ENCODE measurements at regions not wholly inside any gene's neighbourhood (a gene's known extent, or its start where the extent isn't known, plus 50 kb on each side); places are given as distances from the start of the nearest gene placed in this dataset.

GRCh38 chr22:47965896-47966295 lies 1203.4 kb downstream of the TBC1D22A start:
- no peak for DNase-seq

DNA sequence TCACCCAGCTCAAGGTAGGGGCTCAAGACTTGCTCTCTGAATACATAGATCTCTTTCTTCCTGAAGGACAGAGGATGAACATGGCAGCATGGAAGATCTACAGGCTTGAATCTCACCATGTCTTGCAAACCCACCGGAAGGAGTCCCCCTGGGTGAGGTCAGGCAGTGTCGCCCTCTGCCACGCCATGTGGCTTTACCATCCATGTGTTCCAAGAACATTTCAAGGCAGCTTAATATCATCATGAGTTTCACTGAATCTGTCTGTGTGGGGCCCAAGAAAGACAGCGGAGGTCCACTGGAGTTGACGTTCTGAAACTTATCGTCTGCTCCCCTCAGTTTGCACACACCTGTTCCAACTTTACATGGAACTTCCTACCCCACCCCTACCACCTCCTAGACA lies 1202.6 kb downstream of the TBC1D22A start:
- no peak for DNase-seq

DNA sequence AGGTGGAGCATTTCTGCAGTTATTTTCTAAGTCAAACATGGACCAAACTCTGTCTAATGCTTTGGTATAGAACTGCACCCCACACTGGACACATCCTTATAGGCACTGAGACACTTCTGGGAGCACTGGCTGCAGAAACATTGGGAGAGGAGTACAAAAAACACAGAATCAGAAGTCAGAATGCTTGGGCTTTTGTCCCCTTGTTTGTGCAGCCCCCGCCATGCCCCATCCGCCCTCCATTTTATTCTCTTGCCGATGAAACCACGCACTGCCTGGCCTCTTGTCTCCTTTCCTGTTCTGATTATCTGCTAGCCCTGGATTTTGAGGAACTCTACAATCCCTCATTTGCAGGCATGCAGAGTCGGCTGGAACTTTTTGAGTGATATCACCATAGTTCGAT lies 1201.2 kb downstream of the TBC1D22A start:
- DNase-seq, result no peak

DNA sequence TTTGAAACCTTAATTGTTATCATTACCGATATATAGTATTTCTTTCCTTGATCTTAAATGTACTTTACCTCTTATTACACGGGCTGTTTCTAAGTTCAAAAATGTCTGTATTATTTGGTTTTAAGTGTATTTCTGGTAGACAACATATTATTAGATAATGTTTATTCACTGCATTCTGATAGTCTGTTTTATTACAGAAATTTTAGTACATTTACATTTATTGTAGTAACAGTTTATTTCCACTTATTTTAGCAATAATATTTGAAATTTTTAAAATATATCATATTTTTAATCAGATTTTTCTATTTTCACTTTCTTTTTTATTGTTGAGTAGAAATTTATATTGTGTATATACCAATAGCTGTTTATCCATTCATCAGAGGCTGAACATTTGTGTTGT lies 1195.2 kb downstream of the TBC1D22A start:
- DNase-seq, result no peak

DNA sequence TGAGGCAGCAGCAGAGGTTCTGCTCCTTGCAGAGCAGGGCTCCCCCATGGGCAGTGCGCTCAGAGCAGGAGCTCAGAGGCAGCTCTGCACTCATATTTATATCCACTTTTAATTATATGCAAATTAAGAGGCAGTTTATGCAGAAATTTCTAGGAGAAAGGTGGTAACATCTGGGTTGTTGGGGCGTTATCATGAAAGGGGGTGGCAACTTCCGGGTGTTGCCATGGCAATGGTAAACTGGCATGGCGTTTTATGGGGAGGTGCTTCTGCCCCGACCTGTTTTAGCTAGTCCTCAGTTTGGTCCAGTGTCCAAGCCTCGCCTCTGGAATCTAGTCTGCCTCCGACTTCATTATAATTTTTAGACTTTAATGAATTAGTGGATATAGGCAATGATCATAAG lies 1191.7 kb downstream of the TBC1D22A start:
- no peak for DNase-seq

GRCh38 chr22:47944941-47945340 lies 1182.5 kb downstream of the TBC1D22A start:
- DNase-seq, result no peak

DNA sequence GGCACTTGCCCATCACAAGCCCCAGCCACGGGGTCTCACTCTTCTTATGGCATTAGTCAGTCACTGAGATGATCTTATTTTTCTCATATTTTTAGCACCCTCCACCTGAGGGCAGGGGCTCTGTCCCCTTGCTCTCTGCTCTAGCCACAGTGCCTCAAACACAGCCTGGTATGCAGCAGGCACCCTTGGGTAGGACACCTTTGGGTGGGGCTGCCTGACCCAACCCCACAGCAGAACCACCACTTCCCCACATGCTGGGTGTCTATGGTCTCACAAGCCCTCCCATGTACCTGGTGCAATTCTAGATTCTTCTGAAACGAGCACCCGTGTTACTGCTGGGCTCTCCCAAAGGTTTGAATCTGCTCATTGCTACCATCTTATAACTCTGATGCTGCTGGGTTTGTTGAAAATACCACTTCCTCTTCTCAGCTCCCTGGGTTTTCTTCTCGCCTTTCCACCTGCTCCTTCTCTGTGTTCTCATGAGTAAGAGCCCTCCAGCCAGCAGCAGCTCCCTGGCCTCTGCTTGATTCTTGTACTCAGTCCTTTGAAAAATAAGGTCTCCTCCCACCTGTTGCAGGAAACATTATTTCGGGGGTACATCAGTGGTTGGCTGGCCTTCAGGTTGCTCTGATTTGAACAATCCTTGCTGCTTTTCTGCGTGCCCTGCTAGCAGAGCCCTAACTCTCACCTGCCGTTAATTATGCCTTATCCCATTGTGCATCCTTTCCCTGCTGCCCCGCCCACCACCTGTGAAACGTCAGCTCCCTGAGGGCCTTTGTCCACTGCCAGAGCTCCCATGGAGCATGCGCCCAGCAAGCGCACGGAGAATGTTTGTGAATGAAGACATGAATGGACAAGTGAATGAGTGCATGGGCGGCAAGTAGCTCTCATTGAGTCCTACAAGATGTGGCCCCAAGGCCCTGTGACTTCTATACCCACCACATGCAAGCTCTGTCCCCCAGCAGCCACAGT lies 1181.6 kb downstream of the TBC1D22A start:
- DNase-seq, result no peak

GRCh38 chr22:47940211-47940610 lies 1177.8 kb downstream of the TBC1D22A start:
- DNase-seq, result no peak

- no peak for DNase-seq
Measured at GRCh38 chr22:47933891-47934290, 1171.4 kb downstream of the TBC1D22A start.

- no peak for DNase-seq
Measured at GRCh38 chr22:47933226-47933625, 1170.8 kb downstream of the TBC1D22A start.

DNA sequence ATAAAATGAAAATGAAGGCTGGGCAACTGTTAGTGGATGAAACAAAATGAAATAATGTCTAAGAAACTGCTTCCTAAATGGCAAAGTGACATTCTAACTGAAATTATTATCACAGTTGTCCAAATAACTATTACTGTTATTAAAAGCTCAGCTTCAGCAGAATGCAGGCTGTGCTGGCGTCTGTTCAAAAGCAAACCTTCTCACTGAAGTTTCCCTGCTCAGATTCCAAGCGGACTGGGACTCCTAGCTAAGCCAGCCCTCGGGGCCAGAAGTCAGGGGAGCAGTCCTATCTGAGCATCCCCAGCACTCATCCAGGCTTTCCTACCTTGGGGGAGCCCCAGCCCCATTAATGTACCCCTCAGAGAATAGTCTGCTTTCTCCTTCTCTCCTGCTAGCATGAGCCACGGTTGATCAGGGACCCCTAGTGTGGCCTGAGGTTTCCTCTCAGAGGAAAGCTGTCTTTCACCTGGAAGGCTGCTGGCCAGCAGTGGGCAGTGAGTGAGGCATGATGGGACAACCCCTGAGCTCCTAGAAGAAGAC lies 1167.3 kb downstream of the TBC1D22A start:
- no peak for DNase-seq

DNA sequence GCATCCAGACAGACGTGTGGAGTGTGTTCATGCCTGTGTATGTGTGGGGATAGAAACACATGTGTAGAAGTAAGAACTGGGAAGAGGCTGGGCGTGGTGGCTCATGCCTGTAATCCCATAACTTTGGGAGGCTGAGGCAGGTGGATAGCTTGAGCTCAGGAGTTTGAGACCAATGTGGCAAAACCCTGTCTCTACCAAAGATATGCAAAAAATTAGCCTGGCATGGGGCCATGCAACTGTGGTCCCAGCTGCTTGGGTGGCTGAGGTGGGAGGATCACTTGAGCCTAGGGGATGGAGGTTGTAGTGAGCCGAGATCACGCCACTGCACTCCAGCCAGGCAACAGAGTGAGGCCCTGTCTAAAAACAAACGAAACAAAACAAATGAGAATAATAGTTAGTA lies 1166.6 kb downstream of the TBC1D22A start:
- no peak for DNase-seq

- DNase-seq, result no peak
Measured at GRCh38 chr22:47928631-47929030, 1166.2 kb downstream of the TBC1D22A start.

DNA sequence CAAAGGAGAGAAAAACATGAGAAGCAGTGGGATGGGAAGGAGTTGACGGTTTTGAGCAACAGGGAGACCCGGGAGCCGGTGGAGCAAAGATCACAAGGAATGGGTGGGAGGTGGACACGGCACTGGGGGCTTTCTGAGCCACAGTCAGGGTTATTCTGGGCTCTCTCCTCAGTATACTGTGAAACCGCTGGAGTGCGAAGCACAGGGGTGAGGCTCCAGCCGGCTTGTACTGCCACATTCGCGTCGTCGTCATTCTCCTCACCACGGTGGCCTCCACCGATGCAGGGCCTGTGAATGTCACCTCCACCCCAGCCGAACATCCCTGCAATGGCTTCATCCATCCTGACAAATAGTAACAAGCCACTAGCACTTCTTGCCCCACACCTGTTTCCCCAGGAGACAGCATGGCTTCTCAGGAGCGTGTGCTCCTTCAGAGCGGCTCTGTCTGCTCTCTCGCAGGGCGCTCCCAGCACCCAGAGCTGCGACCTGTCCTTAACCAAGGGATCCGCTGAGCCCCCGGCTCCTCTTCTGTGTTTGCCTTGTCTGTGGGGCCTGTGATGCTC lies 1165.3 kb downstream of the TBC1D22A start:
- no peak for DNase-seq

DNA sequence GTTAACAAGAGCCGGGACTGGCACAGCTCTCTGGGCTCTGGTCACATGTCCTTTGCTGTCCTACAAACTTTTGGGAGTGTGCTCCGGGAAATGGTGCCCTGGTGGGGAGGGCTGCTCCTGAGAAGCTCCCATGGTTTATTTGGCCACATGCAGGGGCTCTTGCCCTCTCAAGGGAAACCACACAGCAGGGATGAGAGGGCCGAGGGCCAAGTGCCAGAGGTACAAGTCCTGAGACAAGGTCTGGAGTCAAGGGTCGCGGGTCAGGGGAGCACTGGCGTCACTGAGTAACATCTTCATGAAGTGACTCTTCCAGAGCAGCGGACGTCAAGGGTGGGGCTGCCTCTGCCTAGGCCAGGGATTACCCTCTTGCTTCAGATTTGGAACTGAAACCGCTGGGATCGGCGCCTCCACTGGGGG lies 1160.6 kb downstream of the TBC1D22A start:
- no peak for DNase-seq

DNA sequence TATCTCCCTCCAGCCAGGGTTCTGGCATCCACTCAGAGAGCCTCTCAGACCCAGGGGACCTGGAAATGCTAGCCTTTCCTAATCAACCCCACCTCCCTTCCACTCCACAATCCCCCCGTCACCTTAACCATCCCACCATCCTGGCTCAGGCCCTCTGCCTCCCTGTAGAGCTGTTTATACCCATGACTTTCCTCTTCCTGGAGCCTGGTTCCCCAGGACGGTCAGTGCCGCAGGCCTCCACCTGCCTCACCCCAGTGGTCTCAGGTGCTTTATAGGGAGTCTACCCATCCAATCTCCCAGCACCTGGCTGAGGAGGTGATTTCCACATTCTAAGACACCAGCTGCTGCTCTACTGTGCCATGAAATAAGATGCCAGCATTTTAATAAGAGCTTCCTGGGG lies 1159.5 kb downstream of the TBC1D22A start:
- no peak for DNase-seq

DNA sequence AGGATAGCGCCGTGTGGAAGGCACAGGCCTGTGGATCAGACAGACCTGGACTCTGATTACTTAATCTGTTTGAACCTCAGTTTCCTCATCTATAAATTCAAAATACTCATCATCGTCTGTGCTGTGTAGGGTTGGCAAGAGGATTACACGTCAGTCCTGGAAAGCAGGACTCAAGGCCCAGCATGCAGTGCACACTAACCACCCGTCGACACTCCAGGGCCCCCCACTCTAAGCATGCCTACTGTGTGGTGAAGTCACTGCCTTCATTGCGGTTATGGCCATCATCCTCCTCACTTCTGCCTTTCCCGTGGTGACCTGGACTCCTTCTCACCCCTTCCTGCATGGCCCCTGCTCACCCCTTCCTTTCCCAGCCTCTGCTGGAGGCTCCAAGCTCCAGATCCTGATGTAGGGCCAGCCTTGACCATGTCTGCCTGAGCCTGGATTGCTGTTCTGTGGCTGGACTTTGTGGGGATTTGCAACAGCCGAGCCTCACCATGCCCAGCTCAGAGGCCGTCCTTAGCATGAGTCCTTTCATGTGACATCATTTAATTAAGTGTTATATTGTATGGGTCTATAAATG lies 1158.0 kb downstream of the TBC1D22A start:
- DNase-seq, result no peak

- no peak for DNase-seq
Measured at GRCh38 chr22:47919893-47920292, 1157.4 kb downstream of the TBC1D22A start.

DNA sequence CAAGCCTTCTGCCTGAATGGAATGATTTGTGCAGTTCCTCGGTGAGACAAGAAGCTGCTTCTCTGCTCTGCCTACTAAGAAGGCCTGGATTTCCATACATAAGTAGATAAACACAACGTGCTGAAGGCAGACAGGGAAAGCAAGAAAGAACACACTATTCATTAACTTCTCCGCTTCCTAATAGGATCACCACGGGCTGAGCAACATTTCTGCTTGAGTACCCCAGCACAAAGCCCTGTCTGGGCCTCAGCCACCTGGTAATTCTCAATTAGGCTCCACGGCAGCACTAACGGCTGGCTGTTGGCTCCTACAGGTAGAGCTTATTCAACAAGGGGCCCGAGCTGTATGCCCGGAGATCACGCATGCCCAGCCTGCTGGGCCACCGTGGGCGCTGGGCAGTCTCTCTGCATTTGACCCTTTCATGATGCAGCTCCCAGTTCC lies 1156.6 kb downstream of the TBC1D22A start:
- DNase-seq, result no peak

DNA sequence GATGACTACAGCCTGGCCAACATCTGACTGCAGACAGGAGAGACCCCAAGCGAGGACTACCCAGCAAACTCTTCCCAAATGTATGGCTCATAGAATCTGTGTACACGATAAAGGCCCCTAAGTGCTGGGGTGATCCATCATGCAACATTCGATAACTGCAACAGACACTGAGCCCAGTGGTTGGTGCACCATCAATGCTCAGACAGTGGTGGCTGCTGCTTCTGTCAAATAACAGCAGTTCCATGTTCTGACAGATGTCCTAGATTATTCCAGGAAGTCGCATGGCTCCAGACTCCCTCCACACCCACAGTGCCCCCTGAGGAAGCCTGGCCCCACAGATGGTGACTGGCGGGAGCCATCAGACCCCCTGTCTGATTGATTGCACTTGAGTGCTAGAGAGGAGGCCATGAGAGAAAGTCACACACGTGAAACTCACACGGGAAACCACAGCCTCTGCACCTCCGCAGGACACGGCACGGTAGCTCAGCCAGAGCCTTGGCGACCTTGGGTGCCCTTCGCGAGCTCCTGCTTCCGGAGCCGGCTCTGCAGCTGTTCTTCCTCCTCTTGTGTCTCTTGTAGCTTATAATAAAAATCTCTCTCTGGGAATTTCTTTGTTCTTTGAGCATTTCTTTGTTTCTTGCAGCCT lies 1155.9 kb downstream of the TBC1D22A start:
- no peak for DNase-seq

GRCh38 chr22:47914481-47915097 lies 1152.1 kb downstream of the TBC1D22A start:
- DNase-seq, result no peak

GRCh38 chr22:47902646-47903180 lies 1140.3 kb downstream of the TBC1D22A start:
- no peak for DNase-seq
